Inflammatory macrophage (primary cell): ENCODE measurements at regions not wholly inside any gene's neighbourhood (a gene's known extent, or its start where the extent isn't known, plus 50 kb on each side); places are given as distances from the start of the nearest gene placed in this dataset.
A peak's percentile ranks its signal among the peaks of the same experiment; 100 is the strongest.
"Not testable (repeated sequence)": the region's sequence is repeated elsewhere in the genome, so short reads cannot be mapped to it uniquely, and the experiment has no call there.

ENCODE experiments used
- DNase-seq, 2 donors: peaks; one replicate each; pipeline ENCODE4 v3.0.0-alpha.2; 2020 to 2022

- DNase-seq, result no peak
Observed at GRCh38 chr6:99668036-99668705, 61.5 kb downstream of the PRDM13 start.

GRCh38 chr6:99689916-99690685, 83.5 kb downstream of the PRDM13 start:
- no peak for DNase-seq

- DNase-seq, result not testable (repeated sequence)
Observed at GRCh38 chr6:99702287-99702686, 95.7 kb downstream of the PRDM13 start.

GRCh38 chr6:99709062-99709461, 102.4 kb downstream of the PRDM13 start:
- DNase-seq, result no peak

- DNase-seq, result no peak
Observed at GRCh38 chr6:99711302-99711701, 104.7 kb downstream of the PRDM13 start.

GRCh38 chr6:99711925-99712324, 105.3 kb downstream of the PRDM13 start:
- DNase-seq, result no peak

GRCh38 chr6:99712519-99712918, 105.9 kb downstream of the PRDM13 start:
- no peak for DNase-seq

- DNase-seq, result not testable (repeated sequence)
Observed at GRCh38 chr6:99722043-99722442, 115.4 kb downstream of the PRDM13 start.

GRCh38 chr6:99730237-99730636, 123.6 kb downstream of the PRDM13 start:
- DNase-seq, result not testable (repeated sequence)

- DNase-seq, result no peak
Observed at GRCh38 chr6:99736302-99736701, 129.7 kb downstream of the PRDM13 start.

- DNase-seq, result no peak
Observed at GRCh38 chr6:99739526-99739925, 132.9 kb downstream of the PRDM13 start.

- no peak for DNase-seq
Observed at GRCh38 chr6:99741092-99741491, 134.5 kb downstream of the PRDM13 start.

- no peak for DNase-seq
Observed at GRCh38 chr6:99743647-99744046, 137.0 kb downstream of the PRDM13 start.

GRCh38 chr6:99745651-99746050, 139.0 kb downstream of the PRDM13 start:
- DNase-seq, result no peak

GRCh38 chr6:99746261-99746895, 139.7 kb downstream of the PRDM13 start:
- DNase-seq, result peak; percentile 77 to 84

- DNase-seq, result no peak
Observed at GRCh38 chr6:99761711-99762110, 155.1 kb downstream of the PRDM13 start.

- no peak for DNase-seq
Observed at GRCh38 chr6:99768166-99768565, 161.5 kb downstream of the PRDM13 start.

GRCh38 chr6:99779631-99780555, 173.3 kb downstream of the PRDM13 start:
- DNase-seq, result no peak

GRCh38 chr6:99780556-99780885, 173.9 kb downstream of the PRDM13 start:
- DNase-seq, result no peak

- no peak for DNase-seq
Observed at GRCh38 chr6:99789767-99790166, 183.1 kb downstream of the PRDM13 start.

- no peak for DNase-seq
Observed at GRCh38 chr6:99790679-99791078, 184.0 kb downstream of the PRDM13 start.

- no peak for DNase-seq
Observed at GRCh38 chr6:99801805-99802204, 192.2 kb downstream of the MCHR2 start.
